ENCODE measurements at regions not wholly inside any gene's neighbourhood (a gene's known extent, or its start where the extent isn't known, plus 50 kb on each side); places are given as distances from the start of the nearest gene placed in this dataset.

DNA sequence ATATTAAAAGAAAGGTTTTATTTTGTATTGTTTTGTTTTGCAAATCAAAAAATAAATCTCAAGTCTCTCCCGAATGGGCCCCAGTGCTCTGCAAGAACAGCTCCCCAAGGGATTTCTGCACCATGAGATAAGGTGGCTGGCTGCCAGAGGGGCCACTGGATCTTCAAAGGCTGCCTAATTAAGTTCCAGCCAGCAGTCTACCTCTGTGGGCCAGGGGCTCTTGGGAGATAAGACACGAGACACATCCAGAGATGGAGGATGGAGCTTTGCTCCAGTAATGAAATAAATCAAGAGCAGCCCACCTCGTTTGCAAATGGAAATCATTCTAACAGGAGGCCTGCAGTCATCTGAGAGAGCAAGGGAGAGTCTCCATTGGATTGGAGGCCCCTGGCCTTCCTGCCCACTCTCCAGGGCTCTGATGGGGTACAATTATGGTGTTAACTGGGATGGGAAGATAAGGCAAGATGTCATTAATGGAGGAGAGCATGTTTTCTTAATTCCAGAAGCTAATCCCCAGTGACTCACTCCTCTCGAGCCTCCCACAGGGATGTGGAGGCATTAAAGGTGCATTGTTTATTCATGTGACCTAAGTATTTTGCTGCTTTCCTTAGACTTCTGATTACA, 155.2 kb upstream of the KAZN start:
- Histone ChIP-seq H3K9me3 (no peaks in the 10 kb centered on the region), H3K36me3 (no peaks in the 10 kb centered on the region), H3K27ac (no peak overlapping the region), H3K4me1 (no peaks in the 10 kb centered on the region), H3K4me3 (no peak overlapping the region), H3K27me3 (no peaks in the 10 kb centered on the region)
- intact Hi-C loops (cut with DNase I), result no loop called here
- ATAC-seq (no peak), DNase-seq (no peak)
- TF ChIP-seq, protein P1, sequence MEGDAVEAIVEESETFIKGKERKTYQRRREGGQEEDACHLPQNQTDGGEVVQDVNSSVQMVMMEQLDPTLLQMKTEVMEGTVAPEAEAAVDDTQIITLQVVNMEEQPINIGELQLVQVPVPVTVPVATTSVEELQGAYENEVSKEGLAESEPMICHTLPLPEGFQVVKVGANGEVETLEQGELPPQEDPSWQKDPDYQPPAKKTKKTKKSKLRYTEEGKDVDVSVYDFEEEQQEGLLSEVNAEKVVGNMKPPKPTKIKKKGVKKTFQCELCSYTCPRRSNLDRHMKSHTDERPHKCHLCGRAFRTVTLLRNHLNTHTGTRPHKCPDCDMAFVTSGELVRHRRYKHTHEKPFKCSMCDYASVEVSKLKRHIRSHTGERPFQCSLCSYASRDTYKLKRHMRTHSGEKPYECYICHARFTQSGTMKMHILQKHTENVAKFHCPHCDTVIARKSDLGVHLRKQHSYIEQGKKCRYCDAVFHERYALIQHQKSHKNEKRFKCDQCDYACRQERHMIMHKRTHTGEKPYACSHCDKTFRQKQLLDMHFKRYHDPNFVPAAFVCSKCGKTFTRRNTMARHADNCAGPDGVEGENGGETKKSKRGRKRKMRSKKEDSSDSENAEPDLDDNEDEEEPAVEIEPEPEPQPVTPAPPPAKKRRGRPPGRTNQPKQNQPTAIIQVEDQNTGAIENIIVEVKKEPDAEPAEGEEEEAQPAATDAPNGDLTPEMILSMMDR (IDR thresholded peaks at IDR 0.05), result no peak

DNA sequence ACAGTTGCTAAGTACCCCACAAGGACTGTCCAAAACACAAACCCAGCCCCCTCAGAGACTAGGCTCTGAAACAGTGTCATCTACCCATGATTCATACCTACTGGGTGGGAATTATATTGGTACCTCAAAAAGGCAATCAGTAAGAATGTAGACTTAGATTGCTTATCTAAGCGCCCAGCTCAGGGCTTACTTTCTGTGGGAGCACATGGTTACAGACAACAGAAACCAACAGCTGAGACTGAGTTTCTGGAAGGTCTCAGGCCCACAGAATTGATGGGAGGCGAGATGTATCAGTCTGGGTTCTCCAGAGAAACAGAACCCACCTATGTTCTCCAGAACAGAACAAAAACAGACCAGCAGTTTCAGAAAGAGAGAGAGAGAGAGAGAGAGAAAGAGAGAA, 147.3 kb upstream of the KAZN start:
- DNase-seq (no peak), ATAC-seq (no peak)
- intact Hi-C loops (cut with DNase I), result no loop called here

DNA sequence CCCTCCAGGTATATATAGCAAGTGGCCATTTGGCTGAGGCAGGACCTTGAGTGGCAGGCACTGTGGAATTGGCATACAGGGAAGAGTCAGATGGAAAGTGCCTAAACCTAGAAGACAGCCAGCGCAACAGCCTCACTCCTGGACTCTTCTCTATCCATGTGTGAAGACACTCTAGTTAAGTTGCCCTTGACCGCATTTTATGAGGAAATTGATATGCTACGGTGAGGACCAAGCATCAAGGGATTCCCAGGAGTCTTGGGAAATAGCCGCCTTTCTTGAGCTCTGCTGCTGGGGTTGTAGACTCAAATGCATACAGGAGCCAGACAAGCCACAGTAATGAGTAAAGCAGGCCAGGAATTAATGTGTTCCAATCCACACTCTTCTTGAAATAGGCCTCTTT, 145.9 kb upstream of the KAZN start:
- Histone ChIP-seq H3K9me3 (no peaks in the 10 kb centered on the region), H3K4me3 (no peak overlapping the region), H3K36me3 (no peaks in the 10 kb centered on the region), H3K27ac (no peak overlapping the region), H3K27me3 (no peaks in the 10 kb centered on the region), H3K4me1 (no peaks in the 10 kb centered on the region)
- ATAC-seq (no peak), DNase-seq (no peak)
- TF ChIP-seq, protein P1 (IDR thresholded peaks at IDR 0.05), result no peak
- intact Hi-C loops (cut with DNase I), result no loop called here

More for the DNA sequence above, 147.3 kb upstream of the KAZN start:
- no peak overlapping the region for H3K27ac ChIP-seq
- H3K4me3 ChIP-seq, result no peak overlapping the region
- H3K27me3 ChIP-seq, result no peaks in the 10 kb centered on the region
- no peaks in the 10 kb centered on the region for H3K36me3 ChIP-seq
- H3K4me1 ChIP-seq, result no peaks in the 10 kb centered on the region
- no peaks in the 10 kb centered on the region for H3K9me3 ChIP-seq
- TF ChIP-seq, protein P1 (IDR thresholded peaks at IDR 0.05), result no peak

DNA sequence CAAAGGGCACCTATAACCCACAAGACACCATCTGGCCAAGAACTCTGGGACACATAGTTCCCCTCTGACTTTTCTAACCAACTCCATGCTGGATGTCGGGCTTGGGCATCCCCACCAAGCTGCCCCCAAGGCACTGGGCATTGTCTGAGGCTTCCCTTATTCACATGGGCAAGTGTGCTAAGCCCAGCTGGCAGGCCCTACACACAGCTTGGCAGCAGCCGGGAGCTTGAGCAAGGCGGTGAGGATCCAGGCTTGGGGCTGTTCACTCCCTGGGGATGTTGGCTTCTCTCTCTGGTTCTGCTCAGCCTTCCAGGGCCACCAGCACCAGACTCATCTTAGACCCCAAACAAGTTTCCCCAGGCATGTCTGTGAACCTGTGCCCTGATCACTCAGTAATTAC, 138.3 kb upstream of the KAZN start:
- H3K27ac ChIP-seq, result no peak overlapping the region
- H3K4me3 ChIP-seq, result no peak overlapping the region
- H3K27me3 ChIP-seq, result peaks cover 4% of the 10 kb centered on the region
- ATAC-seq (no peak), DNase-seq (no peak)
- no peaks in the 10 kb centered on the region for H3K36me3 ChIP-seq
- H3K4me1 ChIP-seq, result no peaks in the 10 kb centered on the region
- H3K9me3 ChIP-seq, result no peaks in the 10 kb centered on the region
- TF ChIP-seq, protein P1 (IDR thresholded peaks at IDR 0.05), result no peak
- intact Hi-C loops (cut with DNase I), result no loop called here

DNA sequence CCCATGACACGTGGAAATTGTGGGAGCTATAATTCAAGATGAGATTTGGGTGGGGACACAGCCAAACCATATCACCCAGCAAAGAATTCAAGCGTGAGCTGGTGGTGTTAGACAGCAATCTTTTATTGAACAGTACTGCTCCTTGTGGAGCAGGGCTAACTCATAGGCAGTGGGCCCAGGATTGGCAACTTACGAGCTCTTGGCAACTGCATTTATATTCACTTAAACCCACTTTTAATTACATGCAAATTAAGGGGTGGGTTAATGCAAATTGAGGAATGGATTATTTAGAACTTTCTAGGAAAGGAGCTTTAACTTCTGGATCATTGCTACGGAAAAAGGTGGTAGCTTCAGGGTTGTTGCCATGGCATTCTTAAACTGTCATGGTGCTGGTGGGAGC, 135.6 kb upstream of the KAZN start:
- TF ChIP-seq, protein P1 (IDR thresholded peaks at IDR 0.05), result no peak
- DNase-seq, result no peak
- H3K27ac ChIP-seq, result no peak overlapping the region
- ATAC-seq, result no peak
- H3K36me3 ChIP-seq, result no peaks in the 10 kb centered on the region
- intact Hi-C loops (cut with DNase I), result no loop called here
- no peaks in the 10 kb centered on the region for H3K4me1 ChIP-seq
- H3K4me3 ChIP-seq, result no peak overlapping the region
- H3K9me3 ChIP-seq, result no peaks in the 10 kb centered on the region
- H3K27me3 ChIP-seq, result peaks cover 4% of the 10 kb centered on the region

DNA sequence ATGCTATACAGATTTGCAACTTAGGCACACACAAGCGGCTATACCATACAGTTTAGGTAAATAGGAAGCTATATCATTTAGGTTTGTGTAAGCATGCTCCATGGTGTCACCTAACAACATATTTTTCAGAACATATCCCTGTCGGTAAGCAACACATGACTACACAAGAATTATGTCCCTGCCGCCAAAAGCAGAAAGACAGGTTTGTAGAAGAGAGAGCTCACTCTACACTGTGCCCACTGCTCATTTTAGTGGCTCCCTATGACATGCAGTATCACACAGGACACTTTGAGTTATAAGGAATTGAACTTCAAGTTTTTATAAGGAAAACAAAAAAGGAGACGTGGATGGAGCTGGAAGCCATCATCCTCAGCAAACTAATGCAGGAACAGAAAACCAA, 132.5 kb upstream of the KAZN start:
- TF ChIP-seq, protein P1 (IDR thresholded peaks at IDR 0.05), result no peak
- no peak overlapping the region for H3K27ac ChIP-seq
- H3K9me3 ChIP-seq, result no peaks in the 10 kb centered on the region
- ATAC-seq (no peak), DNase-seq (no peak)
- H3K4me3 ChIP-seq, result no peak overlapping the region
- H3K4me1 ChIP-seq, result no peaks in the 10 kb centered on the region
- no peaks in the 10 kb centered on the region for H3K36me3 ChIP-seq
- peaks cover 4% of the 10 kb centered on the region for H3K27me3 ChIP-seq
- intact Hi-C loops (cut with DNase I), result no loop called here

Data from upper lobe of right lung (tissue), 1 donor.